Left lung (tissue), 4 donors: ENCODE measurements at regions not wholly inside any gene's neighbourhood (a gene's known extent, or its start where the extent isn't known, plus 50 kb on each side); places are given as distances from the start of the nearest gene placed in this dataset.

Experiments used
- ATAC-seq: fragments of 200-7000 bp; cut with Tn5 transposase; one replicate; pipeline ENCODE4 v1.9.1; 2020; ENCODE audit warnings: moderate library complexity
- DNase-seq, 4 donors: peaks; one replicate each; pipeline ENCODE4 v3.0.0-alpha.2; 2013 to 2020
- H3K27ac ChIP-seq, 2 donors: fragments of 200-600 bp; sonication (generic) in 1 of 2; one replicate each; pipeline versions ENCODE4 v1.5.0 to v1.8.0; 2020 to 2021
- H3K27me3 ChIP-seq, 2 donors: fragments of 200-600 bp; sonication (generic) in 1 of 2; one replicate each; pipeline versions ENCODE4 v1.5.0 to v1.8.0; 2020 to 2021
- H3K36me3 ChIP-seq, 2 donors: fragments of 200-600 bp; sonication (generic) in 1 of 2; one replicate each; pipeline versions ENCODE4 v1.5.0 to v1.8.0; 2020 to 2021
- H3K4me1 ChIP-seq, 2 donors: fragments of 200-600 bp; one replicate each; pipeline ENCODE4 v1.8.0; 2021
- H3K4me3 ChIP-seq, 2 donors: fragments of 200-600 bp; sonication (generic) in 1 of 2; one replicate each; pipeline versions ENCODE4 v1.5.0 to v1.8.0; 2020 to 2021; ENCODE audit warnings: mild to moderate bottlenecking in 1 of 2
- H3K9me3 ChIP-seq, 2 donors: fragments of 200-600 bp; sonication (generic) in 1 of 2; one replicate each; pipeline versions ENCODE4 v1.5.0 to v1.8.0; 2020 to 2021
- CTCF ChIP-seq, 2 donors: fragments of 200-600 bp; sonication (generic) in 1 of 2; IDR thresholded peaks; one replicate each; pipeline versions ENCODE4 v1.5.0 to v1.8.0; 2021; ENCODE audit warnings: antibody characterized with exemption in 2 of 2
- intact Hi-C, 2 donors: fragments of 100-400 bp; cut with DNase I; formaldehyde crosslinking; loops; one replicate each; pipeline versions ENCODE4 v1.11.2 to v1.14.2; 2022
- donor health status: DM: no; HTN: yes; CAD: no.
- donor health status: DM: no; HTN: no; CAD: no.

DNA sequence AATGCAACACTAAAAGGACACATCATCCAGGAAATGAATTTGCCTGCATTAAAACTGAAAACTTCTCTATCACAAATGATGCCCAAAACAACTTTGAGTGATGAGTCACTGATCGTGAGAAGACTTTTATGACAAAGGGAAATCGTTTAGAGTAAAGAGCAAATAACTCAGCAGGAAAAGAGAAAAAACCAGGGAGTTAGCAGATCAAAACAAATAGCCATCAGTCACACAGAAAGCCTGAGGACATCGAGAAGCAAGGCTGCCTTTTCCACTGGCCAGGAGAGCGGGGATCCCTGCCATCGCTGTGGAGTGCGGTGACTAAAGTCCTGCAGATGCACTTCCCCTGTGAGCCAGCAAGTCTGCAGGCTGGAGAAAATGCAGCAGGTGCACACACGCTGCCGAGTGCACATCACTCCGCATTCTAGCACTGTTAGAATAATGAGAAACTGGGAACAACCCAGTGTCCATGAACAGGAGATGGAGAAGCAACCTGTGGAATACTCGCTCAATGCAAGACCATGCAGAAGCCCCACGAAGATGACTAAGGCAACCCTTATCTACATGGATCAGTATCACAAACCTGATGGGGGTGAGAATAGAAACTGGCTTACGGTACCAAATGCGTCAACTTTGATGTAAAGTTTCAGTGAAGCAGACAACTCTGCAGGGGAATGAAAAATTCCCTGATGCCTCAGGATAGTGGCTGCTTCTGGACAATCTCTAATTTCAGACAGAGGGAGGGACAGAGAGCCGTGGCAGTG, 86.4 kb downstream of the NSMCE3 start:
- Histone ChIP-seq H3K9me3 (no peaks in the 10 kb centered on the region), H3K27me3 (no peaks in the 10 kb centered on the region), H3K4me3 (no peak overlapping the region), H3K36me3 (no peaks in the 10 kb centered on the region), H3K4me1 (no peaks in the 10 kb centered on the region), H3K27ac (no peak overlapping the region)
- DNase-seq (no peak), ATAC-seq (no peak)
- intact Hi-C loops, result no loop called here
- no peak for TF ChIP-seq CTCF (IDR thresholded peaks at IDR 0.05)

DNA sequence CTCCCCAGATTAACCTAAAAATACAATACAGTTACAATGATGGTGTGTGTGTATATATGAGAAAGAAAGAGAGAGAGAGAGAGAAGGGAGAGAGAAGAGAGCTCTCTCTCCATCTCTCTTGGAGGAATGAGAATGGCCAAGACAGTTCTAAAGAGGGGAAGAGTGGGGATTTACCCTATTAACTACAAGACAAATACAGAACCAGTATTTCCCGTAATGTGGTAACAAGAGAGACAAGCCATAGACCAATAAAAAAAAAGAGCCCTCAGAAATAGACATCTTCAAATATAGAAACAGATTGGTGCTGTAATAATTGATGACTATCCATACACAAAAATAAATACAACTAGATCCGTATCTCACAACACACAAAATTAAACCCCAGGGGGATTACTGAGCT, 87.0 kb downstream of the NSMCE3 start:
- intact Hi-C loops, result no loop called here
- H3K9me3 ChIP-seq, result no peaks in the 10 kb centered on the region
- no peak for DNase-seq
- ATAC-seq, result no peak
- no peaks in the 10 kb centered on the region for H3K36me3 ChIP-seq
- H3K27me3 ChIP-seq, result no peaks in the 10 kb centered on the region
- no peaks in the 10 kb centered on the region for H3K4me1 ChIP-seq
- no peak overlapping the region for H3K4me3 ChIP-seq
- H3K27ac ChIP-seq, result no peak overlapping the region
- no peak for TF ChIP-seq CTCF (IDR thresholded peaks at IDR 0.05)

GRCh38 chr15:29172742-29173725, 96.6 kb downstream of the NSMCE3 start:
- Histone ChIP-seq H3K27me3 (no peaks in the 10 kb centered on the region), H3K4me3 (no peak overlapping the region), H3K9me3 (no peaks in the 10 kb centered on the region), H3K36me3 (no peaks in the 10 kb centered on the region), H3K27ac (no peak overlapping the region), H3K4me1 (no peaks in the 10 kb centered on the region)
- intact Hi-C loops, result no loop called here
- ATAC-seq, result no peak
- DNase-seq, result no peak
- TF ChIP-seq CTCF (IDR thresholded peaks at IDR 0.05), result no peak

- Histone ChIP-seq H3K27ac (no peak overlapping the region), H3K27me3 (no peaks in the 10 kb centered on the region), H3K4me1 (no peaks in the 10 kb centered on the region), H3K4me3 (no peak overlapping the region), H3K36me3 (no peaks in the 10 kb centered on the region), H3K9me3 (no peaks in the 10 kb centered on the region)
- ATAC-seq (no peak), DNase-seq (no peak)
- TF ChIP-seq CTCF (IDR thresholded peaks at IDR 0.05), result no peak
- intact Hi-C loops, result no loop called here
Observed at GRCh38 chr15:29170521-29170920, 99.1 kb downstream of the NSMCE3 start.
